ENCODE measurements at regions not wholly inside any gene's neighbourhood (a gene's known extent, or its start where the extent isn't known, plus 50 kb on each side); places are given as distances from the start of the nearest gene placed in this dataset.

DNA sequence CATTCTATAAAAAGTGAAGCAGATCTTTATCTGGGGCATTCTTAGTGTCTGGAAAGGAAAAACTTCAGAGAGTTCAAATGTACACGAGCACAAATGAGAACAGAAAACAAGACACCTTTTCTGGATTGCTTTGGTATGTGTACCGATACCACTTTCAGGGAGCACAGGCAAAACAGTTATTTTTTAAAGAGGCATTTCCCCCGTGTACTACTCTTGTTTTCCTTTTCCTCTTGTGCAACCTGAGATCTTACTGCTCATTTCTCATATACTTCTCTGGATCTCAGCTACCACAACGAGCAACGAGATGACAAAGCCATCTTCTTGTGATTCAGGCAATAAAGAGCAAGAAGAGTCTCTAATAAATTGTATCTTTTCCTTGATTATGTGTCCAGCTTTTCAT, 463.6 kb downstream of the SHQ1 start:
- TF ChIP-seq, protein P1, sequence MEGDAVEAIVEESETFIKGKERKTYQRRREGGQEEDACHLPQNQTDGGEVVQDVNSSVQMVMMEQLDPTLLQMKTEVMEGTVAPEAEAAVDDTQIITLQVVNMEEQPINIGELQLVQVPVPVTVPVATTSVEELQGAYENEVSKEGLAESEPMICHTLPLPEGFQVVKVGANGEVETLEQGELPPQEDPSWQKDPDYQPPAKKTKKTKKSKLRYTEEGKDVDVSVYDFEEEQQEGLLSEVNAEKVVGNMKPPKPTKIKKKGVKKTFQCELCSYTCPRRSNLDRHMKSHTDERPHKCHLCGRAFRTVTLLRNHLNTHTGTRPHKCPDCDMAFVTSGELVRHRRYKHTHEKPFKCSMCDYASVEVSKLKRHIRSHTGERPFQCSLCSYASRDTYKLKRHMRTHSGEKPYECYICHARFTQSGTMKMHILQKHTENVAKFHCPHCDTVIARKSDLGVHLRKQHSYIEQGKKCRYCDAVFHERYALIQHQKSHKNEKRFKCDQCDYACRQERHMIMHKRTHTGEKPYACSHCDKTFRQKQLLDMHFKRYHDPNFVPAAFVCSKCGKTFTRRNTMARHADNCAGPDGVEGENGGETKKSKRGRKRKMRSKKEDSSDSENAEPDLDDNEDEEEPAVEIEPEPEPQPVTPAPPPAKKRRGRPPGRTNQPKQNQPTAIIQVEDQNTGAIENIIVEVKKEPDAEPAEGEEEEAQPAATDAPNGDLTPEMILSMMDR (IDR thresholded peaks at IDR 0.05): no peak
- TF ChIP-seq POLR2A (IDR thresholded peaks at IDR 0.05): no peak

All from testis (tissue), 2 donors.